DND-41 (cell line): ENCODE measurements at regions not wholly inside any gene's neighbourhood (a gene's known extent, or its start where the extent isn't known, plus 50 kb on each side); places are given as distances from the start of the nearest gene placed in this dataset.

Experiments used
- ATAC-seq: fragments of 200-7000 bp; cut with Tn5 transposase; 3 replicates; pipeline ENCODE4 v1.9.1; 2021; ENCODE audit warnings: low read depth; ENCODE audit not compliant: insufficient read depth
- DNase-seq: peaks from one replicate; pipeline ENCODE4 v3.0.0-alpha.2; 2020
- H2AFZ ChIP-seq: 2 replicates; pipeline ENCODE4 v1.6.0; 2012; ENCODE audit warnings: low read depth, low read length
- H3K27ac ChIP-seq: 2 replicates; pipeline ENCODE4 v1.5.1; 2012; ENCODE audit warnings: low read length, inconsistent platforms
- H3K27me3 ChIP-seq: fragments of 200-600 bp; sonication (generic); 2 replicates; pipeline ENCODE4 v1.6.0; 2012; ENCODE audit warnings: low read length, mild to moderate bottlenecking, inconsistent platforms; ENCODE audit not compliant: insufficient read depth, poor library complexity
- H3K36me3 ChIP-seq: 2 replicates; pipeline ENCODE4 v1.5.1; 2012; ENCODE audit warnings: low read length, inconsistent platforms; ENCODE audit not compliant: insufficient read depth
- H3K4me1 ChIP-seq: 2 replicates; pipeline ENCODE4 v1.5.1; 2012; ENCODE audit warnings: mild to moderate bottlenecking, low read length; ENCODE audit not compliant: insufficient read depth
- H3K4me2 ChIP-seq: 2 replicates; pipeline ENCODE4 v1.6.0; 2012; ENCODE audit warnings: mild to moderate bottlenecking, moderate library complexity, low read length, inconsistent platforms; ENCODE audit not compliant: insufficient read depth
- H3K4me3 ChIP-seq, 2 experiments: fragments of 200-600 bp in 1 of 2; shearing (Covaris generic) in 1 of 2; 2 replicates each; pipeline ENCODE4 v1.5.1; 2012 to 2016; ENCODE audit warnings: inconsistent platforms in 2 of 2, low read length in 2 of 2, mild to moderate bottlenecking in 2 of 2, low read depth in 1 of 2, moderate library complexity in 1 of 2
- H3K79me2 ChIP-seq: 2 replicates; pipeline ENCODE4 v1.6.0; 2012; ENCODE audit warnings: low read length, inconsistent platforms; ENCODE audit not compliant: insufficient read depth
- H3K9ac ChIP-seq: 2 replicates; pipeline ENCODE4 v1.6.0; 2012; ENCODE audit warnings: low read depth, mild to moderate bottlenecking, inconsistent platforms, low read length, moderate library complexity
- H3K9me3 ChIP-seq: 2 replicates; pipeline ENCODE4 v1.5.1; 2012; ENCODE audit warnings: low read length, moderate library complexity, mild to moderate bottlenecking, inconsistent platforms; ENCODE audit not compliant: insufficient read depth, severe bottlenecking
- H4K20me1 ChIP-seq: 2 replicates; pipeline ENCODE4 v1.6.0; 2012; ENCODE audit warnings: low read length; ENCODE audit not compliant: insufficient read depth
- EZH2 ChIP-seq: IDR thresholded peaks from 3 replicates; pipeline ENCODE4 v1.6.1; 2012; ENCODE audit warnings: borderline replicate concordance, low read depth, mild to moderate bottlenecking, moderate library complexity, low read length, inconsistent platforms; ENCODE audit not compliant: severe bottlenecking
- TF ChIP-seq, protein P1 (sequence below): IDR thresholded peaks from 2 replicates; pipeline ENCODE4 v1.5.1; 2012; ENCODE audit warnings: borderline replicate concordance, low read length, moderate library complexity, mild to moderate bottlenecking; ENCODE audit not compliant: poor library complexity, severe bottlenecking; ENCODE audit errors: extremely low read depth

- no peak for ATAC-seq
- H2AFZ ChIP-seq: no peak overlapping the region
- TF ChIP-seq, protein P1, sequence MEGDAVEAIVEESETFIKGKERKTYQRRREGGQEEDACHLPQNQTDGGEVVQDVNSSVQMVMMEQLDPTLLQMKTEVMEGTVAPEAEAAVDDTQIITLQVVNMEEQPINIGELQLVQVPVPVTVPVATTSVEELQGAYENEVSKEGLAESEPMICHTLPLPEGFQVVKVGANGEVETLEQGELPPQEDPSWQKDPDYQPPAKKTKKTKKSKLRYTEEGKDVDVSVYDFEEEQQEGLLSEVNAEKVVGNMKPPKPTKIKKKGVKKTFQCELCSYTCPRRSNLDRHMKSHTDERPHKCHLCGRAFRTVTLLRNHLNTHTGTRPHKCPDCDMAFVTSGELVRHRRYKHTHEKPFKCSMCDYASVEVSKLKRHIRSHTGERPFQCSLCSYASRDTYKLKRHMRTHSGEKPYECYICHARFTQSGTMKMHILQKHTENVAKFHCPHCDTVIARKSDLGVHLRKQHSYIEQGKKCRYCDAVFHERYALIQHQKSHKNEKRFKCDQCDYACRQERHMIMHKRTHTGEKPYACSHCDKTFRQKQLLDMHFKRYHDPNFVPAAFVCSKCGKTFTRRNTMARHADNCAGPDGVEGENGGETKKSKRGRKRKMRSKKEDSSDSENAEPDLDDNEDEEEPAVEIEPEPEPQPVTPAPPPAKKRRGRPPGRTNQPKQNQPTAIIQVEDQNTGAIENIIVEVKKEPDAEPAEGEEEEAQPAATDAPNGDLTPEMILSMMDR: no peak
- TF ChIP-seq EZH2: no peak
- H3K9me3 ChIP-seq: no peaks in the 10 kb centered on the region
- H3K4me2 ChIP-seq: no peak overlapping the region
- H3K9ac ChIP-seq: no peak overlapping the region
- no peaks in the 10 kb centered on the region for H3K79me2 ChIP-seq
- no peak overlapping the region for H3K27ac ChIP-seq
- H3K4me3 ChIP-seq: no peak overlapping the region
- no peaks in the 10 kb centered on the region for H3K27me3 ChIP-seq
- H3K4me1 ChIP-seq: no peaks in the 10 kb centered on the region
- H4K20me1 ChIP-seq: no peaks in the 10 kb centered on the region
- no peaks in the 10 kb centered on the region for H3K36me3 ChIP-seq
- no peak for DNase-seq
Observed at GRCh38 chr12:59079472-59079871, 159.2 kb upstream of the LRIG3 start.

DNA sequence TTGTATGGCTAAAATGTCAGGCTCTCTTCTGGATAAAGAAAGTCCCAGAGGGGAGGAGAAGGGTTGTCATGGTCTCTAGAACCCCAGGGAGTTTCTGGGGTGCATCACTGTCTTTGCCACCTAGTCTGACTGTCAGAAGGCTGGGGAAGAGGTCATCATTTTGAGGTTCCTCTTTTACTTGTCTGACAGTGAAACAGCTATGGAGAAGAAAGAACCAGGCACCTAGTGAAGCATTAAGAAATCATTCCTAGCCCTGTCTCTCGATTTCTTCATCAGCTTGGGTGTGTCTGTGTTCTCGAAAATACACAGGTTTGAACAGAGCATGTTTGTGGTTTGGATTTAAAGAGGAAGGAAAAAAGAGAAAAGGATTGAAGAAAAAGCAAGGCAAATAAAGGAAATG lies 158.7 kb upstream of the LRIG3 start:
- H3K36me3 ChIP-seq: no peaks in the 10 kb centered on the region

GRCh38 chr12:59077575-59078426 lies 157.5 kb upstream of the LRIG3 start:
- no peak overlapping the region for H3K9ac ChIP-seq
- H2AFZ ChIP-seq: no peak overlapping the region
- H3K4me3 ChIP-seq: no peak overlapping the region
- no peaks in the 10 kb centered on the region for H3K27me3 ChIP-seq
- H3K36me3 ChIP-seq: no peaks in the 10 kb centered on the region
- H3K79me2 ChIP-seq: no peaks in the 10 kb centered on the region
- no peak overlapping the region for H3K27ac ChIP-seq
- H3K4me1 ChIP-seq: no peaks in the 10 kb centered on the region
- no peak overlapping the region for H3K4me2 ChIP-seq
- no peaks in the 10 kb centered on the region for H4K20me1 ChIP-seq
- DNase-seq: no peak
- ATAC-seq: no peak
- H3K9me3 ChIP-seq: no peaks in the 10 kb centered on the region
- TF ChIP-seq, protein P1: no peak
- no peak for TF ChIP-seq EZH2

More for the DNA sequence above, 158.7 kb upstream of the LRIG3 start:
- Histone ChIP-seq H3K27me3 (no peaks in the 10 kb centered on the region), H3K4me3 (no peak overlapping the region), H4K20me1 (no peaks in the 10 kb centered on the region), H3K9ac (no peak overlapping the region), H3K9me3 (no peaks in the 10 kb centered on the region), H3K79me2 (no peaks in the 10 kb centered on the region), H3K27ac (no peak overlapping the region), H2AFZ (no peak overlapping the region), H3K4me2 (no peak overlapping the region), H3K4me1 (no peaks in the 10 kb centered on the region)
- no peak for DNase-seq
- ATAC-seq: no peak
- TF ChIP-seq, protein P1: no peak
- TF ChIP-seq EZH2: no peak
